Neural progenitor cell (in vitro differentiated cells): ENCODE measurements at regions not wholly inside any gene's neighbourhood (a gene's known extent, or its start where the extent isn't known, plus 50 kb on each side); places are given as distances from the start of the nearest gene placed in this dataset.

Source experiments
- EZH2phosphoT487 ChIP-seq: fragments of 200-600 bp; sonication (generic); IDR thresholded peaks from 2 replicates; pipeline ENCODE4 v1.6.1; 2017; ENCODE audit warnings: antibody characterized with exemption
- TF ChIP-seq, protein P1 (sequence below): fragments of 200-600 bp; sonication (generic); IDR thresholded peaks from 2 replicates; pipeline ENCODE4 v1.5.1; 2017; ENCODE audit warnings: antibody characterized with exemption, mild to moderate bottlenecking

DNA sequence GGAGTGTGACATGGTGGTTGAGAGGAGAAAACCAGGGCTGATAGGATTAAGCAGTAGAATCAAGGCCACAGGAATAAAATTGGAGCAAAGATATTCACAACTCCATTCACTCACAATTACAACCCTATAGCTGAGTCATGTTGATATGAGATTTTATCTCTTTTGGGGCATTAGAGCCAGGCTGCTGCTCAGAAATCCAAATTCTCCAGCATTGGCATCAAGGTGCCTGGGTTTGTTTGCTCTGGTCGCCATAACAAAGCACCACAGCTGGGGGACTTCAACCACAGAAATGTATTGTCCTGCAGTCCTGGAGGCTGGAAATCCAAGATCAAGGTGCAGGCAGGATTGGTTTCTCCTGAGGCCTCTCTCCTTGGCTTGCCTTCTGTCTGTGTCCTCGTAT, 52.5 kb upstream of the GRB10 start:
- TF ChIP-seq, protein P1, sequence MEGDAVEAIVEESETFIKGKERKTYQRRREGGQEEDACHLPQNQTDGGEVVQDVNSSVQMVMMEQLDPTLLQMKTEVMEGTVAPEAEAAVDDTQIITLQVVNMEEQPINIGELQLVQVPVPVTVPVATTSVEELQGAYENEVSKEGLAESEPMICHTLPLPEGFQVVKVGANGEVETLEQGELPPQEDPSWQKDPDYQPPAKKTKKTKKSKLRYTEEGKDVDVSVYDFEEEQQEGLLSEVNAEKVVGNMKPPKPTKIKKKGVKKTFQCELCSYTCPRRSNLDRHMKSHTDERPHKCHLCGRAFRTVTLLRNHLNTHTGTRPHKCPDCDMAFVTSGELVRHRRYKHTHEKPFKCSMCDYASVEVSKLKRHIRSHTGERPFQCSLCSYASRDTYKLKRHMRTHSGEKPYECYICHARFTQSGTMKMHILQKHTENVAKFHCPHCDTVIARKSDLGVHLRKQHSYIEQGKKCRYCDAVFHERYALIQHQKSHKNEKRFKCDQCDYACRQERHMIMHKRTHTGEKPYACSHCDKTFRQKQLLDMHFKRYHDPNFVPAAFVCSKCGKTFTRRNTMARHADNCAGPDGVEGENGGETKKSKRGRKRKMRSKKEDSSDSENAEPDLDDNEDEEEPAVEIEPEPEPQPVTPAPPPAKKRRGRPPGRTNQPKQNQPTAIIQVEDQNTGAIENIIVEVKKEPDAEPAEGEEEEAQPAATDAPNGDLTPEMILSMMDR = no peak
- TF ChIP-seq EZH2phosphoT487 = no peak
